ENCODE measurements at regions not wholly inside any gene's neighbourhood (a gene's known extent, or its start where the extent isn't known, plus 50 kb on each side); places are given as distances from the start of the nearest gene placed in this dataset.

DNA sequence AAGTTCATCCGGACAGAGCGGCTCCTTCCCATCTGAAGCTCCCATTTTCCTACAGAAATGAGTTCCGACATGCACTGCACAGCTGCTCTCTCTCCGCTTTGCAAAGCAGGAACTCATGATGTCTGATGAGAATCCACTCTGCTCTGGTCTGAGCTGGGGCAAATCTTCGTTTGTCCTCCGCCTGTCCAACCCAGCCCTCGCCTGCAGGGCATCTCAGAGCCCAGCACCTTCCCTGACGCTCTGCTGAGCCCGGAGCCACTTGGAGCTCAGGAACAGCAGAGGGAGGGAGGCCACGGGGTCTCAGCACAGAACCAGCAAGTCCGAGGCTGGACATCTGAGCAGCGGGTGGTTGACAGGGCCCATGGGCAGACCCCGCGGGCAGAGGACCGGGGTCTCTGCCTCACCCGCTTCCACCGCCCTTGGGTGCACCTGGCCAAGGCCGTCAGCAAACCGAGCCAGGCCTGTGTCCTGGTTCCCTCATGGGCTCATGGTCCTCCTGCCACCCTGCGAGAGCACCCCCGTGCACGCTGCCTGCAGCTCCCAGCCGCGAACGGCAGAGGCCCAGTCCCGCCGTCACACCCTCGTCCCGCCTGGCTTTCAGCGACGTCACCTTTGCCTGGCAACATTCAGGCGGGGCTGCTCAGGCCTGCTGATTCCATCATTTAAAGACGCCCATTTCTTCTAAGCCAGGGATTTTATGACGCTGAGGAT lies 78.5 kb upstream of the BHLHE23 start:
- TF ChIP-seq POLR2A (IDR thresholded peaks at IDR 0.05; ENCODE audit: low read length): no peak
- no peak for TF ChIP-seq ZSCAN20 (CRISPR knock-in tag; IDR thresholded peaks at IDR 0.05)
- no peak for TF ChIP-seq RFX5 (IDR thresholded peaks at IDR 0.05)
